Ascending aorta (tissue), 2 donors: ENCODE measurements at regions not wholly inside any gene's neighbourhood (a gene's known extent, or its start where the extent isn't known, plus 50 kb on each side); places are given as distances from the start of the nearest gene placed in this dataset.

Experiments used
- DNase-seq, 2 donors: peaks; one replicate each; pipeline ENCODE4 v3.0.0-alpha.2; 2019; ENCODE audit warnings: low spot score in 2 of 2
- H3K27ac ChIP-seq, 2 donors: fragments of 200-600 bp; sonication (generic); one replicate each; pipeline ENCODE4 v1.5.1; 2016 to 2017; ENCODE audit warnings: mild to moderate bottlenecking in 1 of 2
- H3K27me3 ChIP-seq: fragments of 200-600 bp; sonication (generic); one replicate; pipeline ENCODE4 v1.5.1; 2017
- H3K36me3 ChIP-seq, 2 donors: fragments of 200-600 bp; sonication (generic); one replicate each; pipeline ENCODE4 v1.5.1; 2016
- H3K4me1 ChIP-seq, 2 donors: fragments of 200-600 bp; sonication (generic); one replicate each; pipeline ENCODE4 v1.5.1; 2016 to 2017; ENCODE audit warnings: mild to moderate bottlenecking in 1 of 2
- H3K4me3 ChIP-seq, 2 donors: fragments of 200-600 bp; sonication (generic); one replicate each; pipeline ENCODE4 v1.5.1; 2016 to 2017; ENCODE audit warnings: mild to moderate bottlenecking in 1 of 2
- H3K9me3 ChIP-seq, 2 donors: fragments of 200-600 bp; sonication (generic); one replicate each; pipeline ENCODE4 v1.5.1; 2016
- CTCF ChIP-seq, 3 experiments: fragments of 200-600 bp in 2 of 3; fragments of 450-650 bp in 1 of 3; sonication (generic) in 2 of 3; IDR thresholded peaks; one replicate each; pipeline ENCODE4 v1.5.1; 2016 to 2019; ENCODE audit warnings: antibody characterized with exemption in 3 of 3, mild to moderate bottlenecking in 1 of 3, moderate library complexity in 1 of 3
- intact Hi-C: fragments of 100-400 bp; cut with DNase I; formaldehyde crosslinking; loops from one replicate; pipeline ENCODE4 v1.15.1; 2023

- Histone ChIP-seq H3K27me3 (no peaks in the 10 kb centered on the region), H3K27ac (no peak overlapping the region), H3K9me3 (no peaks in the 10 kb centered on the region), H3K4me3 (peak overlapping the region in 1 of 2 donors; percentile 46), H3K4me1 (peaks cover 0 to 3% of the 10 kb centered on the region in 2 donors), H3K36me3 (no peaks in the 10 kb centered on the region)
- intact Hi-C loops, result loop anchor here (1.0 to 5.0 kb wide), 4 partner anchors 130 to 421 kb away; no protein-coding TSS in a partner anchor
- no peak for DNase-seq
- TF ChIP-seq CTCF (IDR thresholded peaks at IDR 0.05), result peak; percentile 72 to 85 (median 82)
Measured at GRCh38 chr3:16048435-16049318, 125.8 kb upstream of the GALNT15 start.

GRCh38 chr3:16050641-16051467 is 123.6 kb upstream of the GALNT15 start:
- no peak for TF ChIP-seq CTCF (IDR thresholded peaks at IDR 0.05)
- H3K27ac ChIP-seq, result peak overlapping the region; percentile 12 to 14
- no peaks in the 10 kb centered on the region for H3K9me3 ChIP-seq
- DNase-seq, result no peak
- peaks cover 0 to 16% of the 10 kb centered on the region in 2 donors for H3K4me1 ChIP-seq
- H3K36me3 ChIP-seq, result no peaks in the 10 kb centered on the region
- no peak overlapping the region for H3K4me3 ChIP-seq
- intact Hi-C loops, result no loop called here
- H3K27me3 ChIP-seq, result no peaks in the 10 kb centered on the region

- no peaks in the 10 kb centered on the region for H3K9me3 ChIP-seq
- no peaks in the 10 kb centered on the region for H3K27me3 ChIP-seq
- DNase-seq, result no peak
- H3K4me1 ChIP-seq, result peaks cover 0 to 21% of the 10 kb centered on the region in 2 donors
- H3K4me3 ChIP-seq, result no peak overlapping the region
- intact Hi-C loops, result no loop called here
- H3K36me3 ChIP-seq, result no peaks in the 10 kb centered on the region
- TF ChIP-seq CTCF (IDR thresholded peaks at IDR 0.05), result no peak
- peak overlapping the region in 1 of 2 donors; percentile 14 for H3K27ac ChIP-seq
Measured at GRCh38 chr3:16051691-16052090, 122.8 kb upstream of the GALNT15 start.

- intact Hi-C loops, result no loop called here
- H3K9me3 ChIP-seq, result no peaks in the 10 kb centered on the region
- no peak for TF ChIP-seq CTCF (IDR thresholded peaks at IDR 0.05)
- no peak overlapping the region for H3K4me3 ChIP-seq
- H3K36me3 ChIP-seq, result no peaks in the 10 kb centered on the region
- peaks cover 0 to 26% of the 10 kb centered on the region in 2 donors for H3K4me1 ChIP-seq
- no peak for DNase-seq
- H3K27me3 ChIP-seq, result no peaks in the 10 kb centered on the region
- peak overlapping the region in 1 of 2 donors; percentile 90 for H3K27ac ChIP-seq
Measured at GRCh38 chr3:16052964-16053363, 121.5 kb upstream of the GALNT15 start.

- DNase-seq, result no peak
- TF ChIP-seq CTCF (IDR thresholded peaks at IDR 0.05), result no peak
- H3K36me3 ChIP-seq, result no peaks in the 10 kb centered on the region
- no peaks in the 10 kb centered on the region for H3K27me3 ChIP-seq
- H3K4me3 ChIP-seq, result no peak overlapping the region
- H3K4me1 ChIP-seq, result peaks cover 0 to 30% of the 10 kb centered on the region in 2 donors
- intact Hi-C loops, result no loop called here
- H3K9me3 ChIP-seq, result no peaks in the 10 kb centered on the region
- H3K27ac ChIP-seq, result peak overlapping the region; percentile 86 to 90
Measured at GRCh38 chr3:16053794-16054193, 120.7 kb upstream of the GALNT15 start.
